Transverse colon (tissue), 4 donors: ENCODE measurements at regions not wholly inside any gene's neighbourhood (a gene's known extent, or its start where the extent isn't known, plus 50 kb on each side); places are given as distances from the start of the nearest gene placed in this dataset.

ENCODE experiments used
- DNase-seq: peaks from one replicate; pipeline ENCODE4 v3.0.0-alpha.2; 2019
- H3K27ac ChIP-seq, 4 donors: fragments of 200-600 bp; sonication (generic); 2 replicates each; pipeline ENCODE4 v1.5.1; 2016 to 2018; ENCODE audit warnings: inconsistent platforms in 4 of 4
- H3K27me3 ChIP-seq: fragments of 200-600 bp; sonication (generic); 2 replicates; pipeline ENCODE4 v1.5.1; 2017; ENCODE audit warnings: inconsistent platforms
- H3K36me3 ChIP-seq, 4 donors: fragments of 200-600 bp; sonication (generic); 2 replicates each; pipeline ENCODE4 v1.5.1; 2017 to 2019; ENCODE audit warnings: inconsistent platforms in 4 of 4
- H3K4me1 ChIP-seq, 4 donors: fragments of 200-600 bp; sonication (generic); 2 replicates each; pipeline ENCODE4 v1.5.1; 2017 to 2020; ENCODE audit warnings: inconsistent platforms in 4 of 4
- H3K4me3 ChIP-seq, 4 donors: fragments of 200-600 bp; sonication (generic); 1 replicate in 1 of 4; 2 replicates in 3 of 4; pipeline versions ENCODE4 v1.5.1 to v1.6.1; 2017 to 2019; ENCODE audit warnings: inconsistent platforms in 4 of 4
- H3K9me3 ChIP-seq, 2 donors: fragments of 200-600 bp; sonication (generic); 2 replicates each; pipeline ENCODE4 v1.5.1; 2017 to 2019; ENCODE audit warnings: inconsistent platforms in 2 of 2
- CTCF ChIP-seq, 5 experiments: fragments of 200-600 bp in 3 of 5; fragments of 450-650 bp in 2 of 5; sonication (generic) in 3 of 5; IDR thresholded peaks; 1 replicate in 2 of 5; 2 replicates in 3 of 5; pipeline ENCODE4 v1.5.1; 2016 to 2017; ENCODE audit warnings: antibody characterized with exemption in 5 of 5, inconsistent platforms in 3 of 5, mild to moderate bottlenecking in 2 of 5, moderate library complexity in 1 of 5
- EP300 ChIP-seq: sonication (generic); formaldehyde crosslinking; IDR thresholded peaks from one replicate; pipeline ENCODE4 v1.6.1; 2017; ENCODE audit warnings: antibody characterized with exemption, low read depth
- POLR2A ChIP-seq: fragments of 450-650 bp; IDR thresholded peaks from one replicate; pipeline ENCODE4 v1.6.1; 2016; ENCODE audit warnings: antibody characterized with exemption, mild to moderate bottlenecking, moderate library complexity
- POLR2AphosphoS5 ChIP-seq, 3 donors: sonication (generic); formaldehyde crosslinking; IDR thresholded peaks; one replicate each; pipeline ENCODE4 v1.6.1; 2016; ENCODE audit warnings: antibody characterized with exemption in 3 of 3
- WGBS, 2 donors: methylation state at CpG; one replicate each; pipeline ENCODE4 v1.1.5; 2018; ENCODE audit warnings: low coverage in 1 of 2; 5-methylcytosine and 5-hydroxymethylcytosine counted together
- in situ Hi-C, 4 donors: fragments of 200-750 bp; cut with MboI; loops; one replicate each; pipeline versions ENCODE4 v1.15.0 to v1.15.1; 2017; ENCODE audit warnings: low sequenced_read_pairs in 3 of 4, low pct_ligation_motif_present in 1 of 4, low pct_unique_long_range_greater_than_20kb in 1 of 4
- intact Hi-C: fragments of 100-400 bp; cut with DNase I; formaldehyde crosslinking; loops from one replicate; pipeline ENCODE4 v1.15.1; 2023; ENCODE audit warnings: low total_unique reads

DNA sequence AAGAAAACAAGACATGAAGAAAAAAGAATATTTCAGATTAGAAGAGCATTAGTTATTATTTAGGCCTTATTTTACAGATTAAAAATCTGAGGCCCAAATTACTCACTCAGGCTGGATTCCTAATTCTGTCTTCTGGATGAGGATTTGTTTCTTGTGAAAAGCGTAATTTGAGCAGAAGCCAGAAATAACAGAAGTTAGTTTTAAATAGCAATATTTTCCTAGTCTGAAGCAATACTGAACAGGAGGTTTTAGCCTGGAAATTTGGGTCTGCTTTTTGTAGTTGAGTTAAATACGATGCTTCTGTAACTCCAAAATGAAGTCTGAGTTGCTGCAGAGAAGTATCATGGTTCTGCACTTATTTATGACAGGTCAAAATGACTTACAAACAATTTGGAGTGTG lies 124.9 kb downstream of the RTL3 start:
- H3K4me3 ChIP-seq: no peak overlapping the region
- H3K9me3 ChIP-seq: no peaks in the 10 kb centered on the region
- no peaks in the 10 kb centered on the region for H3K27me3 ChIP-seq
- no peak for DNase-seq
- in situ Hi-C loops (no loop called here), intact Hi-C loops (no loop called here)
- no peak overlapping the region for H3K27ac ChIP-seq
- H3K4me1 ChIP-seq: no peaks in the 10 kb centered on the region
- TF ChIP-seq POLR2AphosphoS5 (IDR thresholded peaks at IDR 0.05): no peak
- TF ChIP-seq EP300: no peak
- no peak for TF ChIP-seq CTCF (IDR thresholded peaks at IDR 0.05)
- no peak for TF ChIP-seq POLR2A
- H3K36me3 ChIP-seq: no peaks in the 10 kb centered on the region
- WGBS, 2 donors: 69 to 89% methylated on average over 2 of the region's 2 CpGs

GRCh38 chrX:78532363-78532762 lies 126.8 kb downstream of the RTL3 start:
- no peak overlapping the region for H3K4me3 ChIP-seq
- no peak overlapping the region for H3K27ac ChIP-seq
- H3K9me3 ChIP-seq: no peaks in the 10 kb centered on the region
- in situ Hi-C loops: no loop called here
- intact Hi-C loops: no loop called here
- no peaks in the 10 kb centered on the region for H3K4me1 ChIP-seq
- no peaks in the 10 kb centered on the region for H3K27me3 ChIP-seq
- no peaks in the 10 kb centered on the region for H3K36me3 ChIP-seq
- TF ChIP-seq EP300 (no peak), CTCF (IDR thresholded peaks at IDR 0.05) (no peak)
- DNase-seq: no peak

DNA sequence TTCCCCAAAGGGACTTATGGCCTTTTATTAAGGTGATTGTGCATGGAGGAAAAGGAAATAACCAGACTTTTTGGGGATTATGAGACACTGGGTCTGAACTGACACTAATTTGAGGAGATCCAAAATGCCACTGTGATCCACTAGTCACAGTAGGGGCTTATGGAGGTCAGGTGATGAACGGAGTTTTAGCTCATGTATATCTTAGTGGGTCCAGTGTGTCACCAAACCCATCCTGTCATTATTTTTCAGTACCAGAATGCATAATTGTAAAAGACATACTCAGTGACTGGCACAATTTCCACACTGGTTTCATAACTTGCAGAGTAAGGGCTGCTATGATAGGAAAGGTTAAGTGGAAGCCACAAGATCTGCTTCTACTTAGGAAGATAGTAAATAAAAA lies 131.3 kb downstream of the RTL3 start:
- no peaks in the 10 kb centered on the region for H3K27me3 ChIP-seq
- in situ Hi-C loops: no loop called here
- TF ChIP-seq POLR2A (no peak), POLR2AphosphoS5 (IDR thresholded peaks at IDR 0.05) (no peak), CTCF (IDR thresholded peaks at IDR 0.05) (no peak), EP300 (no peak)
- no peaks in the 10 kb centered on the region for H3K4me1 ChIP-seq
- no peak overlapping the region for H3K4me3 ChIP-seq
- WGBS, 2 donors: 64% methylated on average over 1 of the region's 1 CpG; no CpG with 5 or more reads in 1 of the 2 donors
- no peak for DNase-seq
- no peaks in the 10 kb centered on the region for H3K36me3 ChIP-seq
- intact Hi-C loops: no loop called here
- no peak overlapping the region for H3K27ac ChIP-seq
- no peaks in the 10 kb centered on the region for H3K9me3 ChIP-seq

DNA sequence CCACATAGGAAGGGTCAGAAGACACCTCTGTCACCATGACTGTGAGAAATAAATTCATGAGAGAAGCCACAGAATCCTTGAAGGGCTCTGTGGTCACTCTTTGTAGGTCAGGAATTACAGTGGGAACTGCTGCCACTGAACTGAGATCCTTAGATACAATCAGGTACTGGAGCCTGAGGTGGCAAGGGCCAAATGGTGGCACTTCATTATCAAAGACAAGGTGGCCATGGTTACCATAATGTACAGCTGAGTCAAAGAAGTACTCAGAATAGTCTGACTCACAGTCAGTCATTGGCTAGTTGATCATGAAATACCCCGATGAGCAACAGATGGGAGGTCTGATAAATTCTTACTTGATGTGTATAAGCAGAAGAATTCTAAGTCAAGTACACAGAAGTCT lies 131.9 kb downstream of the RTL3 start:
- H3K36me3 ChIP-seq: no peaks in the 10 kb centered on the region
- no peak overlapping the region for H3K27ac ChIP-seq
- no peak overlapping the region for H3K4me3 ChIP-seq
- in situ Hi-C loops: no loop called here
- TF ChIP-seq CTCF (IDR thresholded peaks at IDR 0.05) (no peak), POLR2AphosphoS5 (IDR thresholded peaks at IDR 0.05) (no peak), POLR2A (no peak), EP300 (no peak)
- 72% methylated on average over 1 of the region's 1 CpG; no CpG with 5 or more reads in 1 of the 2 donors for WGBS, 2 donors
- H3K27me3 ChIP-seq: no peaks in the 10 kb centered on the region
- no peaks in the 10 kb centered on the region for H3K4me1 ChIP-seq
- intact Hi-C loops: no loop called here
- no peaks in the 10 kb centered on the region for H3K9me3 ChIP-seq
- no peak for DNase-seq
